Activated CD8-positive, alpha-beta memory T cell treated with anti-CD3 and anti-CD28 coated beads, Interleukin-2, amount 10 ng/mL, durations not matched to agents 7 days and 5 days (primary cell): ENCODE measurements at regions not wholly inside any gene's neighbourhood (a gene's known extent, or its start where the extent isn't known, plus 50 kb on each side); places are given as distances from the start of the nearest gene placed in this dataset.

Experiments
- ATAC-seq: fragments of 150-1000 bp; cut with Tn5 transposase; one replicate; pipeline ENCODE4 v1.10.0; 2021; ENCODE audit warnings: moderate library complexity
- CTCF ChIA-PET: fragments of 350-600 bp; sonication (Branson Sonifier 250); formaldehyde crosslinking; loops from one replicate; lab custom pipeline; 2021; ENCODE audit warnings: antibody characterized with exemption; lab: Charles Lee
- DNase-seq: peaks from one replicate; pipeline ENCODE4 v3.0.0-alpha.2; 2020
- H3K27ac Mint-ChIP-seq: one replicate; pipeline ENCODE4 v1.8.0; 2021; ENCODE audit warnings: mild to moderate bottlenecking, mixed read lengths
- H3K27me3 Mint-ChIP-seq: one replicate; pipeline ENCODE4 v1.8.0; 2021; ENCODE audit warnings: mixed read lengths
- H3K36me3 Mint-ChIP-seq: one replicate; pipeline ENCODE4 v1.8.0; 2021; ENCODE audit warnings: mild to moderate bottlenecking, mixed read lengths
- H3K4me1 Mint-ChIP-seq: one replicate; pipeline ENCODE4 v1.8.0; 2021; ENCODE audit warnings: mixed read lengths
- H3K4me3 Mint-ChIP-seq: one replicate; pipeline ENCODE4 v1.8.0; 2021; ENCODE audit warnings: mild to moderate bottlenecking, moderate library complexity, mixed read lengths
- H3K9me3 Mint-ChIP-seq: one replicate; pipeline ENCODE4 v1.8.0; 2022; ENCODE audit warnings: low read depth, mixed read lengths

GRCh38 chr15:94709319-94709718, 478.0 kb downstream of the MCTP2 start:
- CTCF ChIA-PET = interaction anchor here (0.6 kb wide), 1 partner anchor 10 kb away, joined by 3 read pairs; no protein-coding TSS in a partner anchor
- no peaks in the 10 kb centered on the region for H3K9me3 Mint-ChIP-seq
- no peaks in the 10 kb centered on the region for H3K27me3 Mint-ChIP-seq

GRCh38 chr15:94722024-94722636, 490.8 kb downstream of the MCTP2 start:
- H3K27ac Mint-ChIP-seq = no peak overlapping the region
- peaks cover 13% of the 10 kb centered on the region for H3K27me3 Mint-ChIP-seq

More at GRCh38 chr15:94709319-94709718, 478.0 kb downstream of the MCTP2 start:
- no peak for DNase-seq
- no peaks in the 10 kb centered on the region for H3K36me3 Mint-ChIP-seq
- no peaks in the 10 kb centered on the region for H3K4me1 Mint-ChIP-seq
- ATAC-seq = no peak
- H3K27ac Mint-ChIP-seq = no peak overlapping the region
- H3K4me3 Mint-ChIP-seq = no peak overlapping the region

GRCh38 chr15:94723801-94724200, 492.4 kb downstream of the MCTP2 start:
- DNase-seq (no peak), ATAC-seq (no peak)
- no peaks in the 10 kb centered on the region for H3K4me1 Mint-ChIP-seq
- H3K27ac Mint-ChIP-seq = no peak overlapping the region
- H3K27me3 Mint-ChIP-seq = peaks cover 16% of the 10 kb centered on the region
- H3K36me3 Mint-ChIP-seq = no peaks in the 10 kb centered on the region
- H3K4me3 Mint-ChIP-seq = no peak overlapping the region
- CTCF ChIA-PET = no interaction called here
- H3K9me3 Mint-ChIP-seq = no peaks in the 10 kb centered on the region

More at GRCh38 chr15:94722024-94722636, 490.8 kb downstream of the MCTP2 start:
- ATAC-seq (no peak), DNase-seq (no peak)
- no peaks in the 10 kb centered on the region for H3K36me3 Mint-ChIP-seq
- no peak overlapping the region for H3K4me3 Mint-ChIP-seq
- CTCF ChIA-PET = no interaction called here
- no peaks in the 10 kb centered on the region for H3K9me3 Mint-ChIP-seq
- no peaks in the 10 kb centered on the region for H3K4me1 Mint-ChIP-seq

- no peak overlapping the region for H3K4me3 Mint-ChIP-seq
- peaks cover 5% of the 10 kb centered on the region for H3K27me3 Mint-ChIP-seq
- CTCF ChIA-PET = no interaction called here
- no peak for DNase-seq
- no peak overlapping the region for H3K27ac Mint-ChIP-seq
- no peak for ATAC-seq
- H3K9me3 Mint-ChIP-seq = no peaks in the 10 kb centered on the region
- H3K36me3 Mint-ChIP-seq = no peaks in the 10 kb centered on the region
- no peaks in the 10 kb centered on the region for H3K4me1 Mint-ChIP-seq
Observed at GRCh38 chr15:94731286-94731685, 499.9 kb downstream of the MCTP2 start.

- ATAC-seq = no peak
- Mint-ChIP-seq H3K36me3 (no peaks in the 10 kb centered on the region), H3K4me1 (no peaks in the 10 kb centered on the region), H3K4me3 (no peak overlapping the region), H3K27ac (no peak overlapping the region), H3K9me3 (no peaks in the 10 kb centered on the region), H3K27me3 (no peaks in the 10 kb centered on the region)
- CTCF ChIA-PET = no interaction called here
- DNase-seq = no peak
Observed at GRCh38 chr15:94734460-94734859, 503.1 kb downstream of the MCTP2 start.

- DNase-seq (no peak), ATAC-seq (no peak)
- H3K4me1 Mint-ChIP-seq = no peaks in the 10 kb centered on the region
- H3K9me3 Mint-ChIP-seq = no peaks in the 10 kb centered on the region
- no peaks in the 10 kb centered on the region for H3K27me3 Mint-ChIP-seq
- no peak overlapping the region for H3K4me3 Mint-ChIP-seq
- CTCF ChIA-PET = no interaction called here
- H3K27ac Mint-ChIP-seq = no peak overlapping the region
- H3K36me3 Mint-ChIP-seq = no peaks in the 10 kb centered on the region
Observed at GRCh38 chr15:94736236-94736635, 504.9 kb downstream of the MCTP2 start.

GRCh38 chr15:94739639-94740038, 508.3 kb downstream of the MCTP2 start:
- ATAC-seq = no peak
- Mint-ChIP-seq H3K4me3 (no peak overlapping the region), H3K27me3 (no peaks in the 10 kb centered on the region), H3K9me3 (no peaks in the 10 kb centered on the region), H3K4me1 (no peaks in the 10 kb centered on the region), H3K36me3 (no peaks in the 10 kb centered on the region), H3K27ac (no peak overlapping the region)
- DNase-seq = no peak
- CTCF ChIA-PET = no interaction called here

- Mint-ChIP-seq H3K27me3 (no peaks in the 10 kb centered on the region), H3K4me3 (no peak overlapping the region), H3K36me3 (no peaks in the 10 kb centered on the region), H3K4me1 (no peaks in the 10 kb centered on the region), H3K9me3 (no peaks in the 10 kb centered on the region), H3K27ac (no peak overlapping the region)
- CTCF ChIA-PET = no interaction called here
- no peak for ATAC-seq
- DNase-seq = no peak
Observed at GRCh38 chr15:94740469-94740868, 509.1 kb downstream of the MCTP2 start.

- Mint-ChIP-seq H3K36me3 (no peaks in the 10 kb centered on the region), H3K4me1 (no peaks in the 10 kb centered on the region), H3K4me3 (no peak overlapping the region), H3K9me3 (no peaks in the 10 kb centered on the region), H3K27me3 (no peaks in the 10 kb centered on the region), H3K27ac (no peak overlapping the region)
- ATAC-seq (no peak), DNase-seq (no peak)
- CTCF ChIA-PET = no interaction called here
Observed at GRCh38 chr15:94743668-94744067, 512.3 kb downstream of the MCTP2 start.

- ATAC-seq (no peak), DNase-seq (no peak)
- Mint-ChIP-seq H3K9me3 (no peaks in the 10 kb centered on the region), H3K4me1 (no peaks in the 10 kb centered on the region), H3K27me3 (no peaks in the 10 kb centered on the region), H3K27ac (no peak overlapping the region), H3K4me3 (no peak overlapping the region), H3K36me3 (no peaks in the 10 kb centered on the region)
- CTCF ChIA-PET = no interaction called here
Observed at GRCh38 chr15:94744080-94744793, 512.9 kb downstream of the MCTP2 start.

GRCh38 chr15:94745371-94745770, 514.0 kb downstream of the MCTP2 start:
- H3K9me3 Mint-ChIP-seq = no peaks in the 10 kb centered on the region
- CTCF ChIA-PET = no interaction called here
- H3K4me1 Mint-ChIP-seq = no peaks in the 10 kb centered on the region
- H3K36me3 Mint-ChIP-seq = no peaks in the 10 kb centered on the region
- H3K4me3 Mint-ChIP-seq = no peak overlapping the region
- H3K27me3 Mint-ChIP-seq = no peaks in the 10 kb centered on the region
- DNase-seq = no peak
- no peak overlapping the region for H3K27ac Mint-ChIP-seq
- no peak for ATAC-seq

GRCh38 chr15:94747510-94747909, 516.1 kb downstream of the MCTP2 start:
- DNase-seq (no peak), ATAC-seq (no peak)
- no peaks in the 10 kb centered on the region for H3K4me1 Mint-ChIP-seq
- no peaks in the 10 kb centered on the region for H3K9me3 Mint-ChIP-seq
- CTCF ChIA-PET = no interaction called here
- no peak overlapping the region for H3K27ac Mint-ChIP-seq
- no peaks in the 10 kb centered on the region for H3K27me3 Mint-ChIP-seq
- H3K36me3 Mint-ChIP-seq = no peaks in the 10 kb centered on the region
- H3K4me3 Mint-ChIP-seq = no peak overlapping the region

GRCh38 chr15:94749811-94750617, 518.7 kb downstream of the MCTP2 start:
- Mint-ChIP-seq H3K4me1 (no peaks in the 10 kb centered on the region), H3K27me3 (no peaks in the 10 kb centered on the region), H3K36me3 (no peaks in the 10 kb centered on the region), H3K9me3 (no peaks in the 10 kb centered on the region), H3K27ac (no peak overlapping the region), H3K4me3 (no peak overlapping the region)
- CTCF ChIA-PET = no interaction called here
- DNase-seq (no peak), ATAC-seq (no peak)

- no peak for DNase-seq
- H3K4me1 Mint-ChIP-seq = no peaks in the 10 kb centered on the region
- H3K9me3 Mint-ChIP-seq = no peaks in the 10 kb centered on the region
- no peak overlapping the region for H3K27ac Mint-ChIP-seq
- no peak overlapping the region for H3K4me3 Mint-ChIP-seq
- CTCF ChIA-PET = no interaction called here
- H3K36me3 Mint-ChIP-seq = no peaks in the 10 kb centered on the region
- H3K27me3 Mint-ChIP-seq = no peaks in the 10 kb centered on the region
- ATAC-seq = no peak
Observed at GRCh38 chr15:94760348-94760747, 529.0 kb downstream of the MCTP2 start.
